Chondrocyte (in vitro differentiated cells): ENCODE measurements at regions not wholly inside any gene's neighbourhood (a gene's known extent, or its start where the extent isn't known, plus 50 kb on each side); places are given as distances from the start of the nearest gene placed in this dataset.
A peak's percentile ranks its signal among the peaks of the same experiment; 100 is the strongest.

Experiments
- DNase-seq: peaks from one replicate; pipeline ENCODE4 v3.0.0; 2021; ENCODE audit warnings: mixed read lengths, low spot score
- H3K27ac Mint-ChIP-seq: one replicate; pipeline ENCODE4 v1.8.0; 2021; ENCODE audit warnings: mild to moderate bottlenecking, moderate library complexity, mixed read lengths; ENCODE audit not compliant: unreplicated experiment
- H3K27me3 Mint-ChIP-seq: 2 replicates; pipeline ENCODE4 v1.8.0; 2021; ENCODE audit warnings: low read depth, mixed read lengths
- H3K36me3 Mint-ChIP-seq: 2 replicates; pipeline ENCODE4 v1.8.0; 2021; ENCODE audit warnings: low read depth, mixed read lengths
- H3K4me1 Mint-ChIP-seq: 2 replicates; pipeline ENCODE4 v1.8.0; 2021; ENCODE audit warnings: low read depth, mild to moderate bottlenecking, mixed read lengths
- H3K4me3 Mint-ChIP-seq: one replicate; pipeline ENCODE4 v1.8.0; 2021; ENCODE audit warnings: mild to moderate bottlenecking, moderate library complexity, mixed read lengths; ENCODE audit not compliant: unreplicated experiment
- H3K9me3 Mint-ChIP-seq: 2 replicates; pipeline ENCODE4 v1.8.0; 2021; ENCODE audit warnings: low read depth, mixed read lengths
- TF ChIP-seq, protein P1 (sequence below): fragments of 200-600 bp; sonication (generic); IDR thresholded peaks from 2 replicates; pipeline ENCODE4 v1.5.0; 2021; ENCODE audit warnings: antibody characterized with exemption, mild to moderate bottlenecking, moderate library complexity

DNA sequence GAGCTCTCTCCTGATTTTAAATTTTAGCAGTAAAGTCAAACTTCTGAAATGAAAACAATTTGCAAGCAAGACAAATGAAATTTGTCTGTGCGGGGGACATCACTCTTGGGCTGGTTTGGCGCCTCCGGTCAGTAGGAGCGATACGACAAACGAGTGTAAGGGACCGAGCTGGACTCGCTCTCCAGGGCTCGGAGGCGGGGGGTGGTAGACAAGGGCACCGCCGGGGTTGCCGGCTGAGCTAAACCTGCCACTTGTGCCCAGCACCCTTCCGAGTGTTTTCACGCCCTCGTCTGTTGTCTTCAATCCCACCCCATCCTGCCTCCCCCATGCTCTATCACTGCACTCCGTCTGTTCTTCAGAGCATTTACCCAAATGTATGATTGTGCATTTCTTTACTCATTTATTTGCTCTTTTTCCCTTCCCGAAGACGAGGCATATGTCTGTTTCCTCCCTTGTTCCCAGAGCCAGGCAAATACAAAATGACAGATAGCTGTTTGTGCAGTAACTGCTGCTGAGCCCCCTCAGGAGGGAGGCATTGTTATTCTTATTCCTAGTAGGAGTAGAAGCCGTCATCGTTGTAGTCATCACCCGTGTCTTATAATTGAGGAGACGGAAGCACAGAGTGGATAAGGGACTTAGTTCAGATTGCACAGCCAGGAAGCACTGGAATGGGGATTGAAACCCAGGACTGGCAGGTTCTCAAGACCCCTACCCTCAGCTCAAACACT lies 62.8 kb upstream of the APCDD1L start:
- TF ChIP-seq, protein P1, sequence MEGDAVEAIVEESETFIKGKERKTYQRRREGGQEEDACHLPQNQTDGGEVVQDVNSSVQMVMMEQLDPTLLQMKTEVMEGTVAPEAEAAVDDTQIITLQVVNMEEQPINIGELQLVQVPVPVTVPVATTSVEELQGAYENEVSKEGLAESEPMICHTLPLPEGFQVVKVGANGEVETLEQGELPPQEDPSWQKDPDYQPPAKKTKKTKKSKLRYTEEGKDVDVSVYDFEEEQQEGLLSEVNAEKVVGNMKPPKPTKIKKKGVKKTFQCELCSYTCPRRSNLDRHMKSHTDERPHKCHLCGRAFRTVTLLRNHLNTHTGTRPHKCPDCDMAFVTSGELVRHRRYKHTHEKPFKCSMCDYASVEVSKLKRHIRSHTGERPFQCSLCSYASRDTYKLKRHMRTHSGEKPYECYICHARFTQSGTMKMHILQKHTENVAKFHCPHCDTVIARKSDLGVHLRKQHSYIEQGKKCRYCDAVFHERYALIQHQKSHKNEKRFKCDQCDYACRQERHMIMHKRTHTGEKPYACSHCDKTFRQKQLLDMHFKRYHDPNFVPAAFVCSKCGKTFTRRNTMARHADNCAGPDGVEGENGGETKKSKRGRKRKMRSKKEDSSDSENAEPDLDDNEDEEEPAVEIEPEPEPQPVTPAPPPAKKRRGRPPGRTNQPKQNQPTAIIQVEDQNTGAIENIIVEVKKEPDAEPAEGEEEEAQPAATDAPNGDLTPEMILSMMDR = no peak
- peak; percentile 72 for DNase-seq

DNA sequence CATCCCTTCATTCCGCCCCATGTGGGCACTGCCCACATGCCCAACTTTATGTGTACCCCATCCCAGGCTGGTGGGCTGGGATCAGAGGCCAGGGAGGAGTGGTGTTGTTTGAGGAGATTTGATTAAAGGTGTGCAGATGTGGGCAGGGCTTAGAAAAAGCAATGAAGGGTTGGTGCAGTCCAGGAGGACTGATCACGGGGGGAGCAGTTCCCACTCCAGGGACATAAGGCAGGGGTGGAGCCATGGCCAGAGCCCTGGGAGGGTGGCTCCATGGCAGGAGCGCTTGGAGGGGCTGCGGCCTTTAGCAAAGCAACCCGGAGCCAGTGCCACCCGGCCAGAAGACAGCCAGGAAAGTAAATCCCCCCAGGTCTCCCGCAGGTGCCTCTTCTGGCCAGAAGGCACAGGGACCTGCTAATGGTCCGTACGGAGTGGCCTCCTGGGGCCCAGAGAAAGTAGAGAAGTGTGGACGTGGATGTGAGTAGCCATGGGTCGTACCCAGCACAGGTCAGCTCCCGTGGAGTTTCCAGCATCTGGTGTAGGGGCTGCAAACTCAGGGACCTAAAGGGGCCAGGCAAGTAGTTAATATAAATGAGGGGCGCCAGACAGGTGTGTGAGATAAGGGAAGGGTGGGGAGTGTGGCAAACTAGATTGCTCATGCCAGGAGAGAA lies 62.1 kb upstream of the APCDD1L start:
- H3K9me3 Mint-ChIP-seq = no peaks in the 10 kb centered on the region
- TF ChIP-seq, protein P1 = no peak
- peaks cover 13% of the 10 kb centered on the region for H3K4me1 Mint-ChIP-seq
- peak overlapping the region; percentile 47 for H3K27ac Mint-ChIP-seq
- peak; percentile 60 for DNase-seq
- peaks cover 3% of the 10 kb centered on the region for H3K36me3 Mint-ChIP-seq
- peaks cover 7% of the 10 kb centered on the region for H3K27me3 Mint-ChIP-seq
- no peak overlapping the region for H3K4me3 Mint-ChIP-seq

More for the DNA sequence above, 62.8 kb upstream of the APCDD1L start:
- Mint-ChIP-seq H3K27me3 (peaks cover 7% of the 10 kb centered on the region), H3K9me3 (no peaks in the 10 kb centered on the region), H3K4me1 (peaks cover 5% of the 10 kb centered on the region), H3K36me3 (peaks cover 3% of the 10 kb centered on the region), H3K27ac (no peak overlapping the region), H3K4me3 (no peak overlapping the region)

DNA sequence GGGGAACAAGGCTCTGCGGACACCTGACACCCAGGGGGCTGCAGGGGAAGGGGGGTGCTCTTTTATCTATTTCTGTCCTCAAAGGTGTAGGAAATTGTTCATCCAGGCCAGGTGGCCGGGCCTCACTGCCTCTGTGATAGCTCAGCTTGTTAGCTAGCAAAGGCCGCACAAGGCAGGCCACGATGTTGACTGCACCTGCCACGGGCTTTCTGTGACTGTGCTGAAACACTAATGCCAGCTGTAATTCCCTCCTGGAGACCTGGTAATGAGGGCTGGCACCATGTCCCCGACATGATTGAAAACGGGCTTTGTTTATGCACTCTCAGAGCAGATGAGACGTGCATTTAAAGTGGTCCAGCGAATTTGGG lies 61.4 kb upstream of the APCDD1L start:
- TF ChIP-seq, protein P1 = no peak
- H3K27me3 Mint-ChIP-seq = peaks cover 5% of the 10 kb centered on the region
- H3K36me3 Mint-ChIP-seq = peaks cover 1% of the 10 kb centered on the region
- H3K4me1 Mint-ChIP-seq = peaks cover 20% of the 10 kb centered on the region
- no peak overlapping the region for H3K27ac Mint-ChIP-seq
- H3K4me3 Mint-ChIP-seq = no peak overlapping the region
- no peaks in the 10 kb centered on the region for H3K9me3 Mint-ChIP-seq
- peak; percentile 56 for DNase-seq

DNA sequence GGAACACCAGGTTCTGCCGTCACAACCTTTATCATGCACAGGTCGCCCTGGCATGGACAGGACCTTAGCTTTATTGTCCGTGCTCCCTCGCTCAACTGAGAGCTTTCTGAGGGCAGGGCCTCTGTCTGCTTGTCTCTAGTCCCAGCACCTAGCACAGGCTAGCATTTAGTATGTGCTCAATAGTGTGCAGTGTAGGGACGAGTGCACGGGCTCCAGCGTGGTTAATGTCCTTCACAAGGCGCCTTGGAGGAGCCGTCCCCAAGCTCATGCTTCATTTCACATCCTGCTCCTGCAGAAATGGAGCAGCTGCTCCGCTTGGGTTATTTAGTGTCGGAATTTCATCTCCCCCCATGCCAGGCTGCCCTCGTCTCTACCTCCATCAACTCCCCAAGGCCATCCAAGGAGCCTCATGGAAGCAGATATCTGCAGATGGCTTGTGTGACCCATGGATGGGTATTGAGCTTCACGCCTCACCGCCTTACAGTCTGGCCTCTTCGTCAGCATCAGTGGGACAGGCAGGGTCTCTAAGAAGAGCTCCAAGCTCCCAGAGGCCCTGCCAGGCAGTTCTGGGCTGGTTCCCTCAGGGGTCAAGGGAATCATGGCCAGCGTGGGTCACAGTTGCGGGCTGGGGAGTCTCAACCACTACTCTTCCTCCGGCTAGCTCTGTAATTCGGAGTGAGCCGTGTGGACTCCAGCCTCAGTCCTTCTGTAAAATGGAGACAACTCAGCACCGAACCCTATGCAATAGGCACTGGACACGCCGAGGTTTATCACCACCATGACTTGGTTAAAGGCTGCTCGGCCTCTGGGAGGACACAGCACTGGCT lies 60.8 kb upstream of the APCDD1L start:
- Mint-ChIP-seq H3K4me3 (no peak overlapping the region), H3K27me3 (peaks cover 5% of the 10 kb centered on the region), H3K36me3 (peaks cover 1% of the 10 kb centered on the region), H3K9me3 (no peaks in the 10 kb centered on the region), H3K4me1 (peaks cover 26% of the 10 kb centered on the region), H3K27ac (no peak overlapping the region)
- TF ChIP-seq, protein P1 = no peak
- peak; percentile 72 for DNase-seq

DNA sequence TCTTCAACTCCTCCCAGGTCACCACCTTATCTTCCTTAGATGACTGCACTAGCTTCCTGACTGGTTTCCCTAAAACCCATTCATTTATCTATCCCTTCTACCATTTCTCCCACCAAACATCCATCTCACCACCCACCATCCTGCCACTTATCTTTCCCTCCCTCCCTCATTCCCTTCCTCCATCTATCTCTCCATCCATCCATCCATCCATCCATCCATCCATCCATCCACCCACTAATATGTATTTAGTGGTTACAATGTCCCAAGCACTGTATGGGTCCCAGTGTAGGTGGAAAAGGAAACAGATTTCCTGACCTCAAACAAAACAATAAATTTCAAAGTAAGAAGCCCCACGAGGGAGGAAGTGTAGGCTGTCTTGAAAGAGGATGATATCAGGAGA lies 59.3 kb upstream of the APCDD1L start:
- DNase-seq = no peak
- H3K4me1 Mint-ChIP-seq = peaks cover 41% of the 10 kb centered on the region
- no peak overlapping the region for H3K27ac Mint-ChIP-seq
- H3K36me3 Mint-ChIP-seq = peaks cover 1% of the 10 kb centered on the region
- TF ChIP-seq, protein P1 = no peak
- H3K27me3 Mint-ChIP-seq = peaks cover 5% of the 10 kb centered on the region
- H3K9me3 Mint-ChIP-seq = no peaks in the 10 kb centered on the region
- no peak overlapping the region for H3K4me3 Mint-ChIP-seq
